Stimulated activated CD8-positive, alpha-beta memory T cell treated with anti-CD3 and anti-CD28 coated beads, Interleukin-15, amount 100 ng/mL, for 24 hours (primary cell): ENCODE measurements at regions not wholly inside any gene's neighbourhood (a gene's known extent, or its start where the extent isn't known, plus 50 kb on each side); places are given as distances from the start of the nearest gene placed in this dataset.
"Not testable (repeated sequence)": the region's sequence is repeated elsewhere in the genome, so short reads cannot be mapped to it uniquely, and the experiment has no call there.

Experiments used
- DNase-seq: peaks from one replicate; pipeline ENCODE4 v3.0.0-alpha.2; 2020; ENCODE audit warnings: low read depth

- no peak for DNase-seq
Measured at GRCh38 chr17:72448019-72448418, 327.2 kb downstream of the SOX9 start.

- no peak for DNase-seq
Measured at GRCh38 chr17:72452286-72453173, 331.7 kb downstream of the SOX9 start.

GRCh38 chr17:72454342-72454741, 333.5 kb downstream of the SOX9 start:
- no peak for DNase-seq

- DNase-seq: no peak
Measured at GRCh38 chr17:72455562-72455961, 334.7 kb downstream of the SOX9 start.

GRCh38 chr17:72456075-72456474, 335.3 kb downstream of the SOX9 start:
- no peak for DNase-seq

- DNase-seq: no peak
Measured at GRCh38 chr17:72457712-72458111, 336.9 kb downstream of the SOX9 start.

- DNase-seq: no peak
Measured at GRCh38 chr17:72458301-72458700, 337.5 kb downstream of the SOX9 start.

- DNase-seq: no peak
Measured at GRCh38 chr17:72460711-72461110, 339.9 kb downstream of the SOX9 start.

- no peak for DNase-seq
Measured at GRCh38 chr17:72461757-72462156, 340.9 kb downstream of the SOX9 start.

- DNase-seq: no peak
Measured at GRCh38 chr17:72462407-72462806, 341.6 kb downstream of the SOX9 start.

- no peak for DNase-seq
Measured at GRCh38 chr17:72462814-72463213, 342.0 kb downstream of the SOX9 start.

- no peak for DNase-seq
Measured at GRCh38 chr17:72463287-72464102, 342.7 kb downstream of the SOX9 start.

- not testable (repeated sequence) for DNase-seq
Measured at GRCh38 chr17:72464221-72464620, 343.4 kb downstream of the SOX9 start.

GRCh38 chr17:72465191-72466024, 344.6 kb downstream of the SOX9 start:
- no peak for DNase-seq

- no peak for DNase-seq
Measured at GRCh38 chr17:72466199-72466598, 345.4 kb downstream of the SOX9 start.

- no peak for DNase-seq
Measured at GRCh38 chr17:72466606-72467005, 345.8 kb downstream of the SOX9 start.

- no peak for DNase-seq
Measured at GRCh38 chr17:72467841-72468653, 347.2 kb downstream of the SOX9 start.

- no peak for DNase-seq
Measured at GRCh38 chr17:72468841-72469240, 348.0 kb downstream of the SOX9 start.

GRCh38 chr17:72470121-72470705, 349.4 kb downstream of the SOX9 start:
- DNase-seq: no peak

- DNase-seq: no peak
Measured at GRCh38 chr17:72470734-72471133, 349.9 kb downstream of the SOX9 start.

- DNase-seq: no peak
Measured at GRCh38 chr17:72471296-72471695, 350.5 kb downstream of the SOX9 start.
